Peyer's patch (tissue), 4 donors: ENCODE measurements at regions not wholly inside any gene's neighbourhood (a gene's known extent, or its start where the extent isn't known, plus 50 kb on each side); places are given as distances from the start of the nearest gene placed in this dataset.

ENCODE experiments used
- DNase-seq, 3 donors: peaks; one replicate each; pipeline ENCODE4 v3.0.0-alpha.2; 2017 to 2019
- H3K27ac ChIP-seq, 4 donors: fragments of 200-600 bp; sonication (generic); one replicate each; pipeline ENCODE4 v1.5.1; 2016 to 2019
- H3K27me3 ChIP-seq, 2 donors: fragments of 200-600 bp; sonication (generic); one replicate each; pipeline ENCODE4 v1.5.1; 2019
- H3K36me3 ChIP-seq, 3 donors: fragments of 200-600 bp; sonication (generic); one replicate each; pipeline ENCODE4 v1.5.1; 2016 to 2019
- H3K4me1 ChIP-seq, 4 donors: fragments of 200-600 bp; sonication (generic); one replicate each; pipeline ENCODE4 v1.5.1; 2016 to 2019
- H3K4me3 ChIP-seq, 4 donors: fragments of 200-600 bp; sonication (generic); 1 replicate in 3 of 4; 2 replicates in 1 of 4; pipeline ENCODE4 v1.5.1; 2016 to 2019; ENCODE audit warnings: mild to moderate bottlenecking in 1 of 4
- H3K9me3 ChIP-seq, 4 donors: fragments of 200-600 bp; sonication (generic); one replicate each; pipeline ENCODE4 v1.5.1; 2016 to 2019; ENCODE audit warnings: mild to moderate bottlenecking in 1 of 4
- POLR2A ChIP-seq, 2 donors: fragments of 450-650 bp; IDR thresholded peaks; one replicate each; pipeline ENCODE4 v1.5.1; 2017; ENCODE audit warnings: antibody characterized with exemption in 2 of 2, mild to moderate bottlenecking in 2 of 2, moderate library complexity in 2 of 2
- TF ChIP-seq, protein P1 (sequence below), 6 experiments: fragments of 450-650 bp in 4 of 6; fragments of 200-600 bp in 2 of 6; sonication (generic) in 1 of 6; IDR thresholded peaks; one replicate each; pipeline ENCODE4 v1.5.1; 2017 to 2019; ENCODE audit warnings: antibody characterized with exemption in 6 of 6, mild to moderate bottlenecking in 3 of 6, moderate library complexity in 1 of 6

GRCh38 chr7:69342154-69342884, 256.0 kb upstream of the AUTS2 start:
- H3K27ac ChIP-seq, result no peak overlapping the region
- TF ChIP-seq, protein P1, sequence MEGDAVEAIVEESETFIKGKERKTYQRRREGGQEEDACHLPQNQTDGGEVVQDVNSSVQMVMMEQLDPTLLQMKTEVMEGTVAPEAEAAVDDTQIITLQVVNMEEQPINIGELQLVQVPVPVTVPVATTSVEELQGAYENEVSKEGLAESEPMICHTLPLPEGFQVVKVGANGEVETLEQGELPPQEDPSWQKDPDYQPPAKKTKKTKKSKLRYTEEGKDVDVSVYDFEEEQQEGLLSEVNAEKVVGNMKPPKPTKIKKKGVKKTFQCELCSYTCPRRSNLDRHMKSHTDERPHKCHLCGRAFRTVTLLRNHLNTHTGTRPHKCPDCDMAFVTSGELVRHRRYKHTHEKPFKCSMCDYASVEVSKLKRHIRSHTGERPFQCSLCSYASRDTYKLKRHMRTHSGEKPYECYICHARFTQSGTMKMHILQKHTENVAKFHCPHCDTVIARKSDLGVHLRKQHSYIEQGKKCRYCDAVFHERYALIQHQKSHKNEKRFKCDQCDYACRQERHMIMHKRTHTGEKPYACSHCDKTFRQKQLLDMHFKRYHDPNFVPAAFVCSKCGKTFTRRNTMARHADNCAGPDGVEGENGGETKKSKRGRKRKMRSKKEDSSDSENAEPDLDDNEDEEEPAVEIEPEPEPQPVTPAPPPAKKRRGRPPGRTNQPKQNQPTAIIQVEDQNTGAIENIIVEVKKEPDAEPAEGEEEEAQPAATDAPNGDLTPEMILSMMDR (IDR thresholded peaks at IDR 0.05), result no peak
- TF ChIP-seq POLR2A (IDR thresholded peaks at IDR 0.05), result no peak
- H3K9me3 ChIP-seq, result no peaks in the 10 kb centered on the region
- no peaks in the 10 kb centered on the region for H3K4me1 ChIP-seq
- no peaks in the 10 kb centered on the region for H3K27me3 ChIP-seq
- H3K4me3 ChIP-seq, result no peak overlapping the region
- DNase-seq, result no peak
- no peaks in the 10 kb centered on the region for H3K36me3 ChIP-seq

- no peak overlapping the region for H3K27ac ChIP-seq
- H3K36me3 ChIP-seq, result no peaks in the 10 kb centered on the region
- no peaks in the 10 kb centered on the region for H3K9me3 ChIP-seq
- no peaks in the 10 kb centered on the region for H3K4me1 ChIP-seq
- no peak for TF ChIP-seq POLR2A (IDR thresholded peaks at IDR 0.05)
- TF ChIP-seq, protein P1 (IDR thresholded peaks at IDR 0.05), result no peak
- no peaks in the 10 kb centered on the region for H3K27me3 ChIP-seq
- no peak overlapping the region for H3K4me3 ChIP-seq
- no peak for DNase-seq
Measured at GRCh38 chr7:69349291-69349690, 249.0 kb upstream of the AUTS2 start.

GRCh38 chr7:69358163-69358821, 240.0 kb upstream of the AUTS2 start:
- Histone ChIP-seq H3K4me3 (no peak overlapping the region), H3K27ac (no peak overlapping the region), H3K4me1 (no peaks in the 10 kb centered on the region), H3K9me3 (no peaks in the 10 kb centered on the region), H3K36me3 (no peaks in the 10 kb centered on the region), H3K27me3 (no peaks in the 10 kb centered on the region)
- TF ChIP-seq POLR2A (IDR thresholded peaks at IDR 0.05), result no peak
- TF ChIP-seq, protein P1 (IDR thresholded peaks at IDR 0.05), result no peak
- no peak for DNase-seq

DNA sequence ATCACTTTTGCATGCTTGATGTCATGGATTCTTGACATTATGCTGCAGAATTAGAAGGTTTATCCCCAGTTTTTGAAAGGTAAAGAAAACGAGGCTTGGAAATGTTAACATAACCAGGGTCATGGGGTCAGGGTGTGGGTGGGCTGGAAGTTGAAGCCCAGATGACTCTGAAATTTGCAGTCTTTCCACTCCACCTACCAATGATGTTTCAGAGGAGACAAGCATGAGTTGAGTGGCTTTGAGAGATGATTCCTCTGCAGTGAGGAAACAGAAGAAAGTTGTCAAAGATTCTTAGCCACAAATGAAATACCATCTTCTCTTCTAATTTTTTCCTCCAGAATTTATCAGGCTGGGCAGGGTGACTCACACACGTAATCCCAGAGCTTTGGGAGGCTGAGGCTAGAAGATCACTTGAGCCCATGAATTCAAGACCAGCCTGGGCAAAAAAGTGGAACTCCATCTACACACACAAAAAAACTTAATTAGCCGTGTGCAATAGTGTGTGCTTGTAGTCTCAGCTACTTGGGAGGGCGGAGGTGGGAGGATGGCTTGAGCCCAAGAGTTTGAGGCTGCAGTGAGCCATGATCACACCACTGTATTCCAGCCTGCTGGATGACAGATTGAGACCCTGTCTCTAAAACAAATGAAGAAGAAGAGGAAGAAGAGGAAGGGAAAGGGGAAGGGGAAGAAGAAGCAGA, 239.1 kb upstream of the AUTS2 start:
- DNase-seq, result no peak
- Histone ChIP-seq H3K4me1 (no peaks in the 10 kb centered on the region), H3K27me3 (no peaks in the 10 kb centered on the region), H3K36me3 (no peaks in the 10 kb centered on the region), H3K27ac (no peak overlapping the region), H3K4me3 (no peak overlapping the region), H3K9me3 (no peaks in the 10 kb centered on the region)
- no peak for TF ChIP-seq POLR2A (IDR thresholded peaks at IDR 0.05)
- TF ChIP-seq, protein P1 (IDR thresholded peaks at IDR 0.05), result no peak

DNA sequence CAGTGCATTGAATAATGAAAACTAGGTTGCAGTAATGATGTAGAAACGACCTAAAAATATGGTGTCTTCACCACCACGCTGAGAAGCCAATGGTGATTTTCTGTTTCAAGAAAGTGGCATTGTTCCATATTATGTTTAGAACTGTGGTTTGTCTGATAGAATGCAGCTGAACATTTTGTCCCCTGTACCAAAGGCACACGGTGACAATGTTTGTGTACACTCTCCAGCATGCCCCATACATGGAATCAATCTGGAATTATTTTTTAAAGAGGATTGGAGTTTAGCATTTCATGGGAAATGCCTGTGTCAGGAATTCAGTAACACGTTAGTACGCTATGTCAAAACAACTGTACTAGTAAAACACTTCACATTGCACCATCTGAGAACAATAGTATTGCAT, 237.4 kb upstream of the AUTS2 start:
- TF ChIP-seq, protein P1 (IDR thresholded peaks at IDR 0.05), result no peak
- TF ChIP-seq POLR2A (IDR thresholded peaks at IDR 0.05), result no peak
- H3K27me3 ChIP-seq, result no peaks in the 10 kb centered on the region
- H3K4me1 ChIP-seq, result no peaks in the 10 kb centered on the region
- H3K9me3 ChIP-seq, result no peaks in the 10 kb centered on the region
- no peak overlapping the region for H3K27ac ChIP-seq
- H3K4me3 ChIP-seq, result no peak overlapping the region
- no peaks in the 10 kb centered on the region for H3K36me3 ChIP-seq
- no peak for DNase-seq
